ENCODE measurements at regions not wholly inside any gene's neighbourhood (a gene's known extent, or its start where the extent isn't known, plus 50 kb on each side); places are given as distances from the start of the nearest gene placed in this dataset.
"Not testable (repeated sequence)": the region's sequence is repeated elsewhere in the genome, so short reads cannot be mapped to it uniquely, and the experiment has no call there.

GRCh38 chrX:912677-913076 is 282.1 kb downstream of the SHOX start:
- H3K27me3 ChIP-seq (replicated peaks in 1 of 7), result no peaks in the 10 kb centered on the region
- intact Hi-C loops (cut with DNase I; ENCODE audit: low total_unique reads), result no loop called here
- DNase-seq, result no peak

GRCh38 chrX:909068-909467 is 278.5 kb downstream of the SHOX start:
- intact Hi-C loops (cut with DNase I; ENCODE audit: low total_unique reads); H3K4me3 ChIP-seq; H3K4me1 ChIP-seq; H3K27ac ChIP-seq; H3K27me3 ChIP-seq (replicated peaks in 1 of 7); DNase-seq; H3K36me3 ChIP-seq: not testable (repeated sequence)
- H3K9me3 ChIP-seq, result peaks cover 0 to 19% (median 0%) of the 10 kb centered on the region in 8 donors
- WGBS, 5 donors, result 40 to 69% (median 55%) methylated on average over 2 of the region's 2 CpGs

More at GRCh38 chrX:912677-913076, 282.1 kb downstream of the SHOX start:
- no peak overlapping the region for H3K4me3 ChIP-seq
- H3K36me3 ChIP-seq, result no peaks in the 10 kb centered on the region
- peaks cover 0 to 10% (median 0%) of the 10 kb centered on the region in 8 donors for H3K9me3 ChIP-seq
- WGBS, 5 donors, result 77 to 86% (median 85%) methylated on average over 11 of the region's 11 CpGs
- no peaks in the 10 kb centered on the region for H3K4me1 ChIP-seq
- no peak overlapping the region for H3K27ac ChIP-seq
- TF ChIP-seq POLR2A (IDR thresholded peaks at IDR 0.05) (no peak), POLR2AphosphoS5 (IDR thresholded peaks at IDR 0.05) (no peak), CTCF (IDR thresholded peaks at IDR 0.05 in 8 of 11, conservative IDR thresholded peaks at IDR 0.05 in 3 of 11) (no peak)

GRCh38 chrX:906586-906985 is 276.0 kb downstream of the SHOX start:
- intact Hi-C loops (cut with DNase I; ENCODE audit: low total_unique reads), result no loop called here
- Histone ChIP-seq H3K4me1 (no peaks in the 10 kb centered on the region), H3K27me3 (replicated peaks in 1 of 7) (no peaks in the 10 kb centered on the region), H3K27ac (no peak overlapping the region), H3K9me3 (peaks cover 0 to 30% (median 2%) of the 10 kb centered on the region in 8 donors), H3K36me3 (no peaks in the 10 kb centered on the region), H3K4me3 (no peak overlapping the region)
- no peak for DNase-seq
- 49 to 65% (median 58%) methylated on average over 3 of the region's 3 CpGs for WGBS, 5 donors
- TF ChIP-seq POLR2AphosphoS5 (IDR thresholded peaks at IDR 0.05) (no peak), POLR2A (IDR thresholded peaks at IDR 0.05) (no peak), CTCF (IDR thresholded peaks at IDR 0.05 in 8 of 11, conservative IDR thresholded peaks at IDR 0.05 in 3 of 11) (no peak)

- DNase-seq, result peak; percentile 62
- Histone ChIP-seq H3K4me3 (no peak overlapping the region), H3K27ac (no peak overlapping the region), H3K27me3 (replicated peaks in 1 of 7) (no peaks in the 10 kb centered on the region), H3K36me3 (no peaks in the 10 kb centered on the region), H3K9me3 (peaks cover 0 to 36% (median 4%) of the 10 kb centered on the region in 8 donors), H3K4me1 (no peaks in the 10 kb centered on the region)
- intact Hi-C loops (cut with DNase I; ENCODE audit: low total_unique reads), result no loop called here
- 71 to 87% (median 83%) methylated on average over 19 of the region's 19 CpGs for WGBS, 5 donors
- TF ChIP-seq POLR2A (IDR thresholded peaks at IDR 0.05) (no peak), POLR2AphosphoS5 (IDR thresholded peaks at IDR 0.05) (no peak), CTCF (IDR thresholded peaks at IDR 0.05 in 8 of 11, conservative IDR thresholded peaks at IDR 0.05 in 3 of 11) (no peak)
Measured at GRCh38 chrX:905848-906566, 275.4 kb downstream of the SHOX start.
